Endothelial cell of umbilical vein (primary cell): ENCODE measurements at regions not wholly inside any gene's neighbourhood (a gene's known extent, or its start where the extent isn't known, plus 50 kb on each side); places are given as distances from the start of the nearest gene placed in this dataset.

Experiments
- BruUV-seq: library from RNA; stranded (reverse); fragments of 400-500 nt; replicated peaks from 2 replicates; lab custom pipeline; 2021; lab: Mats Ljungman, UMichigan
- CTCF ChIA-PET: fragments of 300-600, 350-600 bp; sonication (Branson Sonifier 250); formaldehyde crosslinking; loops from one replicate; lab custom pipeline; 2021; ENCODE audit warnings: antibody characterized with exemption, inconsistent platforms; lab: Charles Lee
- POLR2A ChIA-PET: fragments of 300-600, 350-600 bp; sonication (Branson Sonifier 250); formaldehyde crosslinking; loops from one replicate; lab custom pipeline; 2021; ENCODE audit warnings: antibody characterized with exemption, inconsistent platforms; lab: Charles Lee
- DNase-seq: peaks from one replicate; pipeline ENCODE4 v3.0.0-alpha.2; 2011; ENCODE audit warnings: low read depth, low spot score
- FAIRE-seq: peaks from 2 replicates; lab custom pipeline; 2011; peaks lifted over from hg19 to GRCh38; lab: Jason Lieb, UNC
- H2AFZ ChIP-seq: 2 replicates; pipeline ENCODE4 v1.6.0; 2012; ENCODE audit warnings: low read depth, low read length, control low read depth, inconsistent platforms
- H3K27ac ChIP-seq: 2 replicates; pipeline ENCODE4 v1.5.1; 2011; ENCODE audit warnings: low read depth, mild to moderate bottlenecking, control low read depth, low read length, moderate library complexity; ENCODE audit not compliant: insufficient read depth
- H3K27me3 ChIP-seq, 2 experiments: 2 replicates each; pipeline versions ENCODE4 v1.6.0 to v1.6.1; 2011; ENCODE audit warnings: low read length in 2 of 2, mixed read lengths in 1 of 2; ENCODE audit not compliant: control insufficient read depth in 2 of 2, insufficient read depth in 2 of 2
- H3K36me3 ChIP-seq, 2 experiments: 2 replicates in 1 of 2; 3 replicates in 1 of 2; pipeline ENCODE4 v1.5.1; 2011; ENCODE audit warnings: low read length in 2 of 2, mild to moderate bottlenecking in 1 of 2, moderate library complexity in 1 of 2; ENCODE audit not compliant: control insufficient read depth in 2 of 2, insufficient read depth in 2 of 2; ENCODE audit errors: extremely low read depth in 1 of 2
- H3K4me1 ChIP-seq: 3 replicates; pipeline ENCODE4 v1.5.1; 2011; ENCODE audit warnings: mild to moderate bottlenecking, low read length; ENCODE audit not compliant: control insufficient read depth, insufficient read depth; ENCODE audit errors: extremely low read depth
- H3K4me2 ChIP-seq: 2 replicates; pipeline ENCODE4 v1.6.1; 2011; ENCODE audit warnings: low read length, control low read depth, mixed read lengths; ENCODE audit not compliant: insufficient read depth
- H3K4me3 ChIP-seq, 3 experiments: fragments of 200-600 bp in 1 of 3; sonication (generic), shearing (Covaris generic) in 1 of 3; replicated peaks in 1 of 3; 2 replicates each; pipeline ENCODE4 v1.5.1; 2011 to 2016; ENCODE audit warnings: control low read depth in 3 of 3, low read length in 3 of 3, mild to moderate bottlenecking in 2 of 3, inconsistent platforms in 1 of 3, low read depth in 1 of 3, moderate library complexity in 1 of 3; ENCODE audit not compliant: insufficient read depth in 1 of 3
- H3K79me2 ChIP-seq: 2 replicates; pipeline ENCODE4 v1.6.0; 2012; ENCODE audit warnings: low read length, inconsistent platforms; ENCODE audit not compliant: control insufficient read depth, insufficient read depth
- H3K9ac ChIP-seq: replicated peaks from 2 replicates; pipeline ENCODE3; 2011; ENCODE audit warnings: low read length, control low read depth; ENCODE audit not compliant: insufficient read depth; ENCODE audit errors: extremely low read depth
- H3K9me1 ChIP-seq: replicated peaks from 3 replicates; pipeline ENCODE4 v1.6.0; 2011; ENCODE audit warnings: mild to moderate bottlenecking, low read length; ENCODE audit not compliant: control insufficient read depth, insufficient read depth; ENCODE audit errors: extremely low read depth
- H3K9me3 ChIP-seq: replicated peaks from 2 replicates; pipeline ENCODE4 v1.5.1; 2012; ENCODE audit warnings: low read length, inconsistent platforms; ENCODE audit not compliant: control insufficient read depth, insufficient read depth
- H4K20me1 ChIP-seq: replicated peaks from 2 replicates; pipeline ENCODE3; 2011; ENCODE audit warnings: mild to moderate bottlenecking, low read length; ENCODE audit not compliant: control insufficient read depth, insufficient read depth; ENCODE audit errors: extremely low read depth
- EZH2 ChIP-seq: IDR thresholded peaks from 2 replicates; pipeline ENCODE4 v1.6.1; 2012; ENCODE audit warnings: borderline replicate concordance, low read depth, mild to moderate bottlenecking, moderate library complexity, low read length, inconsistent platforms; ENCODE audit not compliant: severe bottlenecking
- FOS ChIP-seq: IDR thresholded peaks from 2 replicates; pipeline ENCODE4 v1.6.1; 2011; ENCODE audit warnings: mild to moderate bottlenecking, low read length, moderate library complexity, borderline replicate concordance; ENCODE audit not compliant: insufficient read depth
- GATA2 ChIP-seq: IDR thresholded peaks from 2 replicates; pipeline ENCODE4 v1.7.0; 2011; ENCODE audit warnings: low read depth, mild to moderate bottlenecking, moderate library complexity, mixed read lengths, low read length; ENCODE audit not compliant: insufficient read length, insufficient read depth
- JUN ChIP-seq: IDR thresholded peaks from 2 replicates; pipeline ENCODE4 v1.6.1; 2011; ENCODE audit warnings: borderline replicate concordance, low read depth; ENCODE audit not compliant: insufficient read length, insufficient read depth
- MYC ChIP-seq: IDR thresholded peaks from one replicate; pipeline ENCODE4 v1.6.1; 2011; ENCODE audit warnings: mild to moderate bottlenecking, low read depth, low read length
- POLR2A ChIP-seq: IDR thresholded peaks from 2 replicates; pipeline ENCODE4 v1.6.1; 2012; ENCODE audit warnings: low read depth, mild to moderate bottlenecking, control low read depth, low read length
- POLR2AphosphoS5 ChIP-seq: IDR thresholded peaks from 2 replicates; pipeline ENCODE4 v1.6.1; 2012; ENCODE audit warnings: low read depth, mild to moderate bottlenecking, control low read depth, low read length, moderate library complexity; ENCODE audit not compliant: insufficient read depth
- dilution Hi-C: fragments of 300-500 bp; cut with MboI; formaldehyde crosslinking; loops from one replicate; pipeline ENCODE4 v1.15.0; 2019; ENCODE audit warnings: low sequenced_read_pairs; ENCODE audit not compliant: extremely low pct_ligation_motif_present
- intact Hi-C: fragments of 100-400 bp; cut with micrococcal nuclease; formaldehyde crosslinking; loops from one replicate; pipeline ENCODE4 v1.10.0; 2022
- TF ChIP-seq, protein P1 (sequence below), 2 donors: IDR thresholded peaks; 1 replicate in 1 of 2; 2 replicates in 1 of 2; pipeline ENCODE4 v1.5.1; 2011; ENCODE audit warnings: low read length in 2 of 2, mild to moderate bottlenecking in 2 of 2, moderate library complexity in 2 of 2, control low read depth in 1 of 2, inconsistent platforms in 1 of 2, low read depth in 1 of 2; ENCODE audit not compliant: insufficient read depth in 1 of 2; ENCODE audit errors: extremely low read depth in 1 of 2
- TF ChIP-seq, protein P2 (sequence below): IDR thresholded peaks from 2 replicates; pipeline ENCODE4 v1.6.1; 2011; ENCODE audit not compliant: insufficient read depth, insufficient read length

DNA sequence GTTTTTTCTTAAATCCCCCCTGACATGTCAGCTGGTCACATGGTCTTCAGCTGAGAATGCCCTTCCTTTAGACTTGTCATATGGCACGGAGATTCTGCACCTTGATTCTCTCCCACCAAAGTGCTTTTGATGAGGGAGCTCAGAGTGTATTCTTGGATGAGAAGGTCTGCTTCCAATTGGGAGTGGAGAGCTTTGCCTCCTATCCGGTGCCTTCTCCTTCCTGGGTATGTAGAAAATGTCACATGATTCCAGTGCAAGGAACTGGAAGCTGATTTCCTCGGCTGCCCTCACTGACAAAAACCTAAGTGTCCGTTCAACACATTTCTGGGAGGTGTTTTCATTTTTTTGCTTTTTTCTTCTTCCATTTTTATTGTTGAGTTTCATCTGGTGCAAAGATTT, 197.2 kb downstream of the TFAP2C start:
- H3K27ac ChIP-seq: no peak overlapping the region
- BruUV-seq: no TSS peak
- no peaks in the 10 kb centered on the region for H3K27me3 ChIP-seq
- intact Hi-C loops: no loop called here
- H3K9me3 ChIP-seq: no peaks in the 10 kb centered on the region
- H3K9me1 ChIP-seq: no peaks in the 10 kb centered on the region
- no peaks in the 10 kb centered on the region for H4K20me1 ChIP-seq
- H3K4me2 ChIP-seq: no peak overlapping the region
- H3K79me2 ChIP-seq: no peaks in the 10 kb centered on the region
- ChIA-PET CTCF (no interaction called here), POLR2A (no interaction called here)
- no peaks in the 10 kb centered on the region for H3K36me3 ChIP-seq
- TF ChIP-seq JUN: no peak
- TF ChIP-seq FOS: no peak
- TF ChIP-seq, protein P1, sequence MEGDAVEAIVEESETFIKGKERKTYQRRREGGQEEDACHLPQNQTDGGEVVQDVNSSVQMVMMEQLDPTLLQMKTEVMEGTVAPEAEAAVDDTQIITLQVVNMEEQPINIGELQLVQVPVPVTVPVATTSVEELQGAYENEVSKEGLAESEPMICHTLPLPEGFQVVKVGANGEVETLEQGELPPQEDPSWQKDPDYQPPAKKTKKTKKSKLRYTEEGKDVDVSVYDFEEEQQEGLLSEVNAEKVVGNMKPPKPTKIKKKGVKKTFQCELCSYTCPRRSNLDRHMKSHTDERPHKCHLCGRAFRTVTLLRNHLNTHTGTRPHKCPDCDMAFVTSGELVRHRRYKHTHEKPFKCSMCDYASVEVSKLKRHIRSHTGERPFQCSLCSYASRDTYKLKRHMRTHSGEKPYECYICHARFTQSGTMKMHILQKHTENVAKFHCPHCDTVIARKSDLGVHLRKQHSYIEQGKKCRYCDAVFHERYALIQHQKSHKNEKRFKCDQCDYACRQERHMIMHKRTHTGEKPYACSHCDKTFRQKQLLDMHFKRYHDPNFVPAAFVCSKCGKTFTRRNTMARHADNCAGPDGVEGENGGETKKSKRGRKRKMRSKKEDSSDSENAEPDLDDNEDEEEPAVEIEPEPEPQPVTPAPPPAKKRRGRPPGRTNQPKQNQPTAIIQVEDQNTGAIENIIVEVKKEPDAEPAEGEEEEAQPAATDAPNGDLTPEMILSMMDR (IDR thresholded peaks at IDR 0.05; ENCODE audit: extremely low read depth in 1 of 2, insufficient read depth in 1 of 2, low read depth in 1 of 2, low read length in 2 of 2): no peak
- TF ChIP-seq, protein P2, sequence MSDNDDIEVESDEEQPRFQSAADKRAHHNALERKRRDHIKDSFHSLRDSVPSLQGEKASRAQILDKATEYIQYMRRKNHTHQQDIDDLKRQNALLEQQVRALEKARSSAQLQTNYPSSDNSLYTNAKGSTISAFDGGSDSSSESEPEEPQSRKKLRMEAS: no peak
- no peak for TF ChIP-seq POLR2AphosphoS5
- TF ChIP-seq POLR2A: no peak
- TF ChIP-seq GATA2: no peak
- TF ChIP-seq MYC: no peak
- no peak for TF ChIP-seq EZH2
- no peak for DNase-seq
- no peak overlapping the region for H2AFZ ChIP-seq
- H3K9ac ChIP-seq: no peak overlapping the region
- H3K4me3 ChIP-seq: no peak overlapping the region
- H3K4me1 ChIP-seq: no peaks in the 10 kb centered on the region
- no peak for FAIRE-seq
- dilution Hi-C loops: no loop called here
